ENCODE measurements at regions not wholly inside any gene's neighbourhood (a gene's known extent, or its start where the extent isn't known, plus 50 kb on each side); places are given as distances from the start of the nearest gene placed in this dataset.

- TF ChIP-seq CHD2 (IDR thresholded peaks at IDR 0.05; ENCODE audit: low read length) = no peak
- no peak for TF ChIP-seq ZNF274 (IDR thresholded peaks at IDR 0.05; ENCODE audit: borderline replicate concordance, extremely low read depth, low read length)
- TF ChIP-seq RXRA (IDR thresholded peaks at IDR 0.05; ENCODE audit: insufficient read depth, low read depth, low read length) = no peak
- TF ChIP-seq TBP (IDR thresholded peaks at IDR 0.05; ENCODE audit: low read depth, low read length) = no peak
- no peak for TF ChIP-seq GABPA (IDR thresholded peaks at IDR 0.05; ENCODE audit: borderline replicate concordance, insufficient read depth, low read length)
- TF ChIP-seq CTCF (IDR thresholded peaks at IDR 0.05; ENCODE audit: control extremely low read depth in 1 of 3, insufficient read depth in 1 of 3, low read depth in 1 of 3, low read length in 3 of 3) = no peak
Measured at GRCh38 chr5:131081374-131081773, 83.7 kb downstream of the HINT1 start.

Measured in H1 (cell line).